IPS-18a (cell line): ENCODE measurements at regions not wholly inside any gene's neighbourhood (a gene's known extent, or its start where the extent isn't known, plus 50 kb on each side); places are given as distances from the start of the nearest gene placed in this dataset.
"Not testable (repeated sequence)": the region's sequence is repeated elsewhere in the genome, so short reads cannot be mapped to it uniquely, and the experiment has no call there.

Source experiments
- H3K27ac ChIP-seq: one replicate; pipeline ENCODE4 v1.5.1; 2013; ENCODE audit warnings: low read length
- H3K27me3 ChIP-seq: one replicate; pipeline ENCODE4 v1.6.1; 2013; ENCODE audit warnings: mild to moderate bottlenecking, low read length; ENCODE audit not compliant: control insufficient read depth, insufficient read depth
- H3K36me3 ChIP-seq: one replicate; pipeline ENCODE4 v1.6.1; 2013; ENCODE audit warnings: low read depth, low read length; ENCODE audit not compliant: control insufficient read depth
- H3K4me1 ChIP-seq: one replicate; pipeline ENCODE4 v1.6.1; 2013; ENCODE audit warnings: low read depth, low read length; ENCODE audit not compliant: control insufficient read depth
- H3K4me3 ChIP-seq: one replicate; pipeline ENCODE4 v1.5.1; 2013; ENCODE audit warnings: low read length
- H3K9ac ChIP-seq: one replicate; pipeline ENCODE4 v1.6.1; 2013; ENCODE audit warnings: mild to moderate bottlenecking, low read length, moderate library complexity
- H3K9me3 ChIP-seq: one replicate; pipeline ENCODE4 v1.6.1; 2013; ENCODE audit warnings: low read depth, low read length; ENCODE audit not compliant: control insufficient read depth

DNA sequence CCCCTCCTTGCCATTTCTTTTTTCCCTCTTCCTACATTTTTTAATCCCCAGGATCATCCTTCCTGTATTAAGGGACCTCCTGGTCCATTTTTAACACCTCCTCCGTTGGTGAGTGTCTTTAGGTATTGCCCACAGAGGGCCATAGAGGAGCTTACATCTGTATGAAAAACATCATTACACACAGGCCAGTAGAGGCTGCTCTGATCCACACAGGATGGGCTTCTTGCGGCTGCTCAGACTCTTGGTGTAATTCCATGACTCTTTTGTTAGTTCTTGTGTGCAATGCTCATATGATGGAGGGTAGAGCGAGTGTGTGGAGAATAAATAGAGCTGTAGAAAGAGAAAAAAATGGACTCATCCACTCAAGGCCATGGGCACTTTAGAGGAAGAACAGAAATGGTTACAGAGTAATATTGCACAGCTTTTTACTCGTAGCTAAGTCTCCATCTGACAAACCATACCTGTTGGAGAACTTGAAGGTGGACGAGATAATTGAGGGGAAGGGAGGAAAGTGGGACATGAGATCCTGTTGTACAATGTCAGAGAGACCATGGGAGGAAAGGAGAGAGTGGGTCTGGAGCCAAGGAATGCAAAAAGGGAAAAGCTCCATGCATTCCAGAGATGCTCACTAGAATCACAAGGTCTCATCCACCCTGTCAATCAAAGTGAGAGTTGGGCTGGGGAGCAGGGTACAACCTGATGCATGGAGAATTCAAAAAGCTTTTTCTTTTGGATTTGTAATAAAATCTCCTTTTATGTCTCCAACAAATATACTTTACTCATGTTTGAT is 129.7 kb upstream of the TNP1 start:
- no peak overlapping the region for H3K9ac ChIP-seq

DNA sequence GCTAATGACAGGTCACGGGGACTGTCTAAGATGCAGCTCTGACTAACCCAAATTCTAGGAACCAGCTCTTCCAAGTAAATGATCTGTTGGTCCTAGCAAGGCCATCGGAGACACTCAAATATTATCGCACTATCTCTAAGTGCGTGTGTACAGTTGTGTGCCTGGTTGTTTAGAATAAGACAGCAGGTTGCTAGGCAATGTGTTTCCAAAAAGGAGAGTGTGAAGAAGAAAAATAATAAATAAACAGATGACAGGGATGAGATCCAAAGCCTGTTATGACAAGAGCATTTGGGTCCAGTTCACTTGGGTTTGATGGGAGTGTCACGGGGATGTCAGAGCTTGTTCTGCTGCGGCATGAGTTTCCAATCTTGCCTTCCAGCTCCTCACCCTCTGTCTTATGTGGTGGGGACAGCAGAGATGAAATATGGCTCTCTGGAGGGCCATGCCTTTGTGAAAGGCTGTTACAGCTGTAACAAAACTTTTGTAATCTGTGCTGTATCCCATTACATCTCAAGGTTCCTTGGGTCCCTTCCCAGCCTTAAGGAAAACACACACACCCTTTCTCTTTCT is 127.5 kb upstream of the TNP1 start:
- no peak overlapping the region for H3K9ac ChIP-seq
- no peak overlapping the region for H3K4me3 ChIP-seq
- no peaks in the 10 kb centered on the region for H3K27me3 ChIP-seq
- H3K27ac ChIP-seq, result no peak overlapping the region
- no peaks in the 10 kb centered on the region for H3K9me3 ChIP-seq
- no peaks in the 10 kb centered on the region for H3K36me3 ChIP-seq
- peaks cover 10% of the 10 kb centered on the region for H3K4me1 ChIP-seq

More for the DNA sequence above, 129.7 kb upstream of the TNP1 start:
- Histone ChIP-seq H3K27ac (no peak overlapping the region), H3K4me1 (peaks cover 10% of the 10 kb centered on the region), H3K27me3 (no peaks in the 10 kb centered on the region), H3K36me3 (no peaks in the 10 kb centered on the region), H3K4me3 (no peak overlapping the region), H3K9me3 (no peaks in the 10 kb centered on the region)

DNA sequence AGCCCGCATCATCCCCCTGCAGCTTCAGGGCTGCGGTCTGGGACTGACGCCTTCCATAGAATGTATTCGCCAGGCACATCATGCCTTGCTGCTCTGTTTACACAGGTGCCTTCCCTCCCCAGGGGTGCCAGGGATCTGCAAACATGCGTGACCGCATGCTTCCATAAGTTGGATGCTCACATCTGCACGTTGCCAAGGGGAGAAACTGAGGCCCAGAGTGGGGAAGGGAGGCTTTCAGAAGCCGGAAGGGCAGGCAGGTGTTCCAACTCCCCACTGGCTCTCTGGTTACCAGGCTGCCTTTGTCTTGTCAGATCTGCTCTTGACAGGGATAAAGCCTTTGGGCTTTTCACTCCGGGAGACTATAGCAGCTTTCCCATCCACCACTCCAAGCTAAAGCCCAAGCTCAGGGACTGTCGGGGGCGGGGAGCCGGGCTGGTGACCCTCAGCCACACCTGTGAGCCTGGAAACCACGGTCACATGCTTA is 125.8 kb upstream of the TNP1 start:
- H3K9me3 ChIP-seq, result no peaks in the 10 kb centered on the region
- no peak overlapping the region for H3K27ac ChIP-seq
- H3K36me3 ChIP-seq, result no peaks in the 10 kb centered on the region
- H3K4me1 ChIP-seq, result peaks cover 10% of the 10 kb centered on the region
- H3K9ac ChIP-seq, result no peak overlapping the region
- no peak overlapping the region for H3K4me3 ChIP-seq
- no peaks in the 10 kb centered on the region for H3K27me3 ChIP-seq

DNA sequence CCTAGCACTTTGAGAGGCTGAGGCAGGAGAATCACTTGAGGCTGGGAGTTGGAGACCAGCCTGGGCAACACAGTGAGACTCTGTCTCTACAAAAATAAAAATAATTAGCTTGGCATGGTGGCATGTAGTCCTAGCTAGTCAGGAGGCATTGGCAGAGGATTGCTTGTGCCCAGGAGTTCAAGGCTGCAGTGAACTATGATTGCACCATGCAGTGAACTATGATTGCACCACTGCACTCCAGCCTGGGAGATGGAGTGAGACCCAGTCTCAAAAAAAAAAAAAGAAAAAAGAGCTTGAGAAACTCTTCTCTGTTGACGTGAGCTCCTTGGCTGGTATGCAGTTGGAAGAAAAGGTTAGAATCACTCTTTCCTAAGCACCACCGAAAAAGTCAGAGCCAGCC is 125.1 kb upstream of the TNP1 start:
- Histone ChIP-seq H3K9ac (no peak overlapping the region), H3K27me3 (no peaks in the 10 kb centered on the region), H3K4me1 (peaks cover 10% of the 10 kb centered on the region), H3K4me3 (no peak overlapping the region), H3K9me3 (no peaks in the 10 kb centered on the region), H3K27ac (no peak overlapping the region), H3K36me3 (no peaks in the 10 kb centered on the region)

DNA sequence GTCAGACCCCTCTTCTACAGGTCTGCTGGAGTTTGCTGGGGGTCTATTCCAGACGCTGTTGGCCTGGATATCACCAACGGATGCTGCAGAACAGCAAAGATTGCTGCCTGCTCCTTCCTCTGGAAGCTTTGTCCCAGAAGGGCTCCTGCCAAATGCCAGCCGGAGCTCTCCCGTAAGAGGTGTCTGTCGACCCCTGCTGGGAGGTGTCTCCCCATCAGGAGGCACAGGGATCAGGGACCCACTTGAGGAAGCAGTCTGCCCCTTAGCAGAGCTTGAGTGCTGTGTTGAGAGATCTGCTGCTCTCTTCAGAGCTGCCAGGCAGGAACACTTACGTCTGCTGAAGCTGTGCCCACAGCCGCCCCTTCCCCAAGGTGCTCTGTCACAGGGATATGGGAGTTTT is 122.1 kb upstream of the TNP1 start:
- not testable (repeated sequence) for H3K9ac ChIP-seq, H3K36me3 ChIP-seq, H3K4me1 ChIP-seq, H3K4me3 ChIP-seq, H3K9me3 ChIP-seq, H3K27ac ChIP-seq, H3K27me3 ChIP-seq

DNA sequence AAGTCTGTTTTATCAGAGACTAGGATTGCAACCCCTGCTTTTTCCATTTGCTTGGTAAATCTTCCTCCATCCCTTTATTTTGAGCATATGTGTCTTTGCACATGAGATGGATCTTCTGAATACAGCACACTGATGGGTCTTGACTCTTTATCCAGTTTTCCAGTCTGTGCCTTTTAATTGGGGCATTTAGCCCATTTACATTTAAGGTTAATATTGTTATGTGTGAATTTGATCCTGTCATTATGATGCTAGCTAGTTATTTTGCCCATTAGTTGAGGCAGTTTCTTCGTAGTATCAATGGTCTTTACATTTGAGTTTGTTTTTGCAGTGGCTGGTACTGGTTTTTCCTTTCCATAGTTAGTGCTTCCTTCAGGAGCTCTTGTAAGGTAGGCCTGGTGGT is 120.6 kb upstream of the TNP1 start:
- H3K4me3 ChIP-seq, H3K9ac ChIP-seq, H3K36me3 ChIP-seq, H3K4me1 ChIP-seq, H3K27me3 ChIP-seq, H3K27ac ChIP-seq, H3K9me3 ChIP-seq: not testable (repeated sequence)

DNA sequence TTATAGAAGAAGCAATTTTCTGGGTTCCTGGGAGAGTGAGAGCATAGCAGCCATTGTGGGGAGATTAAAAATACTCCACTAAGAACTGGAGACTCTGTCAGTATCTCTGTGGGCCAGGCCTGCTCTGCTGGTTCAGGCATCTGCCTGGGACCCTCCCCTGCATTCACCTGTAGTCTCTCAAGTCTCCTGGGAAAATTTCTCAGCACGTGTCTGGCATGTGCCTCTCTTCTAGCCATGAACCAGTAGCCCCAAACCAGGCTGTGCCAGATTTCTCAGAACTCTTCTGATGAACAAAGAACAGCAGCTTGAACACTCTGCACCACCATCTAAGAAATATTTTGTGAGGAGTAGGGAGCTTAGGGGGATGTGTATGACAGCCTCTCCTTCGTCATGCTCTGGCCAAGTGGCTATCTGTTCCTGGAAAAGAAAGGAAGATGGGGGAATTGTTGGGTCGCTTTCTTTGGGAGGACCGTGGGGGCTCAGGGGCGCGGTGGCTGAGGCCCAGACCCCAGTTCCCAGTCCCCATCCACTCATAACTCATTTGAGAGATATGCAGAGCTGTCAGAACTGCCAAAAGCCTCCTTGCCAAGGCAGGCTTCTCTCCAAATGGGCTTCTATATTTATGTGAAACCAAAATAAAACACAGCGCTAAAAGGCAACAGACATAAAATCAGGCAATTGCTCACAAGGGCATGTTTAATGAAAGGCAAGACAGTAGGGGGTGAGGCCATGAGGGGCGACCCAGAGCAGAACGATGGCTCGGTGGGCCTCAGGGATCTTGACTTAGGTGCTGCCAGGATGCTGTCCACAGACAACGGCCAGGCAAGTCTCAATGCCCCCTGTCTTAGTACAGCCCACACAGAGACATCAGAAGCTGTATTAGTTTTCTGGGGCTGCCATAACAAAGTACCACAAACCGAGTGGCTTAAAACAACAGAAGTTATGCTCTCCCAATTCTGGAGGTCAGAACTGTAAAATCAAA is 114.7 kb upstream of the TNP1 start:
- H3K27ac ChIP-seq, result no peak overlapping the region
- H3K9me3 ChIP-seq, result no peaks in the 10 kb centered on the region
- no peak overlapping the region for H3K9ac ChIP-seq
- no peak overlapping the region for H3K4me3 ChIP-seq
- H3K36me3 ChIP-seq, result no peaks in the 10 kb centered on the region
- H3K27me3 ChIP-seq, result no peaks in the 10 kb centered on the region
- no peaks in the 10 kb centered on the region for H3K4me1 ChIP-seq

DNA sequence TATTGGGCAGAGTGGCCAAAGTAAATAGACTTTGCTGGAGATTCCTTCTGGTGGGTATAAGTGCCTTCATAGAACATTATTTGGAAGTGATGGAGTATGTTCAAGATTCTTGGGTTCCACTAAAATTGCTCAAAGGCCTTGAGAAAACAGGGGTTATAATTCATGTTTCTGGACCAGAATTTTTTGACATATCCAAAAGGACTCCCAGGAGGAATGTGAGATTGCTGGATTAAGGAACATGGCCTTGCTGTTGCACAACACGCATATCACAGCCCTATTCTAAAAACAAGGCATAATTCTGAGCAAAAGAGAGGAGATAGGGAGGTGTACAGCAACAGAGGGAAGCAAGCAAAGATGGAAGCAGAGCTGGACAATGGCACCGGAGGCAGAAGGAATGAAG is 111.7 kb upstream of the TNP1 start:
- Histone ChIP-seq H3K9me3 (no peaks in the 10 kb centered on the region), H3K4me1 (no peaks in the 10 kb centered on the region), H3K27me3 (no peaks in the 10 kb centered on the region), H3K9ac (no peak overlapping the region), H3K36me3 (no peaks in the 10 kb centered on the region), H3K4me3 (no peak overlapping the region), H3K27ac (no peak overlapping the region)

DNA sequence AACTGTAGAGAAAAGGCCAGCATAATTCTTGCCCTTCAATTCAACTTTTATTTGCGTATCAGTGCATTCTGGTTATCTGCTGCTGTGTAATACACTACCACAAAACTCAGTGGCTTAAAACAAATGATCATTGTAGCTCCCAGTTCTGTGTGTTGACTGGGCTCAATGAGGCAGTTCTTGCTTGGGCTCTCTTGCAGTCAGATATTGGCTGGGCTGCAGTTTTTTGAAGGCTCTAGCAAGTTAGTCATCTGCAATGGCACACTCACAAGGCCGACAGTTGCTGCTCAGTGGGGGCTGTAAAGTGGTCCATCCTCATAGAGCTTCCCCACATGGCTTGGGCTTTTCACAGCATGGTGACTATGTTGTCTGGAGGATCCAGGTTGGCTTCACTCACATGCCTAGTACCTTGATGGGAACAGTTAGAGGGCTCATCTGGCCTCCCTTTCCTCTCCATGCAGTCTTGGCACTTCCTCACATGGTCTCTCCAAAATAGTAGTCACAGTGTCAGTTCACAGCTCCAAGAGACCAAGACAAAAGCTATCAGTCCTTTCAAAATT is 110.6 kb upstream of the TNP1 start:
- Histone ChIP-seq H3K4me3 (no peak overlapping the region), H3K27me3 (no peaks in the 10 kb centered on the region), H3K9ac (no peak overlapping the region), H3K27ac (no peak overlapping the region), H3K9me3 (no peaks in the 10 kb centered on the region), H3K36me3 (no peaks in the 10 kb centered on the region), H3K4me1 (no peaks in the 10 kb centered on the region)

DNA sequence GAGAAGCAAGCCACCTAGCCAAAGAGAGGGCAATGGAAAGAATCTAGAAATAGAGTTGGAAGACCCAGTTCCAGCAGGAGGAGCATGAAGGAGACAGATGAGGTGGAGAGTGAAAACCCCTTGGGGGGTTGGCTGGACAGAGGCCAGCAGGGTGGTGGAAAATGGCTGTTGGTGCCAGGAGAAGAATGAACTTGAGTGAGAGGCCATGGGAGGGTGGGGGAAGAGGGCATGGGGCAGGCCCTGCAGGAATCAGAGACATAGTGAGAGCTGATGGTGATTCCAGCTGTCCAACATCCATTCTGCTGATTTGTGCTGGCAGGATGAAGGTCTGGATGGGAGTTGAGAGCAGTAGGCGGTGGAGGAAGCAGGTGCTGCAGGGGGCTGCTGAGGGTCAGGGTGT is 108.0 kb upstream of the TNP1 start:
- H3K4me1 ChIP-seq, result no peaks in the 10 kb centered on the region
- H3K36me3 ChIP-seq, result no peaks in the 10 kb centered on the region
- H3K4me3 ChIP-seq, result no peak overlapping the region
- no peak overlapping the region for H3K27ac ChIP-seq
- H3K9ac ChIP-seq, result no peak overlapping the region
- H3K9me3 ChIP-seq, result no peaks in the 10 kb centered on the region
- no peaks in the 10 kb centered on the region for H3K27me3 ChIP-seq

DNA sequence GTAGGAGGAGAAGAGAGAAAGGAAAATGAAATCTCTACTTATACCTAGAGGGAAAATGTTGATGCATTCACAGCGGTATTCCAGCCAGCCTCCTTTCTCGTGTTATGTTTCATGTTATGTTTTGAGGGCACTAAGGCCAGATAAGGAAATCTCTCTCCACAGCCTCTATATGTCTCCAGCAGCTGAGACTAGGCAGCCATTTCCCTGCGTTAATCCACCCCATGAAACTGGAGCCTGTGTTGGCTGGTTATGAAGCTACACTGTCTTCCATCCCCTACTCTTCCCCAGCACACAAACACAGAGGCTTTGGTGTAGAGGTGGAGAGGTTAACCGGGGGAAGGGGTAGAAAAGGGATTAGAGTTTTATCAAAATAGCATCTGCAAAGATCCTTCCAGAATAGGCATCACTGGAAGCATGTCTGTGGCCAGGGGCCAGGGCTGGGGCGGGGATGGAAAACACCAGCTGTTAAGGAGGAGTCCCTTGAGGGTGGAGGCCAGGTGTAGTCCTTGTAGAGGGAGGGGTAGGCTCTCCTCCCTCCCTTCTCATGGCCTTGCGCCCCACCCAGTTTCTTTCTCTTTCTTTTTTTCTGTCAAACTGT is 100.9 kb upstream of the TNP1 start:
- no peaks in the 10 kb centered on the region for H3K36me3 ChIP-seq
- H3K4me3 ChIP-seq, result no peak overlapping the region
- H3K27me3 ChIP-seq, result no peaks in the 10 kb centered on the region
- no peaks in the 10 kb centered on the region for H3K4me1 ChIP-seq
- no peak overlapping the region for H3K9ac ChIP-seq
- H3K27ac ChIP-seq, result no peak overlapping the region
- H3K9me3 ChIP-seq, result no peaks in the 10 kb centered on the region
